HG03097 (cell line): ENCODE measurements at regions not wholly inside any gene's neighbourhood (a gene's known extent, or its start where the extent isn't known, plus 50 kb on each side); places are given as distances from the start of the nearest gene placed in this dataset.
"Not testable (repeated sequence)": the region's sequence is repeated elsewhere in the genome, so short reads cannot be mapped to it uniquely, and the experiment has no call there.

ENCODE experiments used
- ATAC-seq: cut with Tn5 transposase; IDR thresholded peaks from one replicate; pipeline ENCODE4 v1.9.1; 2021; ENCODE audit not compliant: unreplicated experiment, low FRiP score

DNA sequence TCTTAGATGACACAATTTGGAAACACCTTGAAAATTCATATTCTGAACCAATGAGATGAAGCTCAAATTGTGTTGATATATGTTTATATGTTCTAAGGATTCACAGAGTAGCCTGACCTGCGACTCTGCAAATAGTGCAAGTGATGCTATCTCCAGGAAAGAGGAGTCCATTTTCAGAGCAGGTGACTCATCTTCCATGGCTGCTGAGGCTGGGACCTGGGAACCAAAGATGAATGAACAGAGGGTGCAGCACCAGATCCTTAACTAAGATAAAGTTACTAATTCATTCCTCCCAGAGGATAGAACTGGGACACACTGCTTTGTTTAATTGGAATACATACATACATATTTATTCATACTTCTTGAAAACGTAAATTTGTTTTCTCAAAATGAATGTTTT lies 240.6 kb upstream of the SEMA3C start:
- ATAC-seq: no peak

GRCh38 chr7:81158189-81158588 lies 239.3 kb upstream of the SEMA3C start:
- no peak for ATAC-seq

DNA sequence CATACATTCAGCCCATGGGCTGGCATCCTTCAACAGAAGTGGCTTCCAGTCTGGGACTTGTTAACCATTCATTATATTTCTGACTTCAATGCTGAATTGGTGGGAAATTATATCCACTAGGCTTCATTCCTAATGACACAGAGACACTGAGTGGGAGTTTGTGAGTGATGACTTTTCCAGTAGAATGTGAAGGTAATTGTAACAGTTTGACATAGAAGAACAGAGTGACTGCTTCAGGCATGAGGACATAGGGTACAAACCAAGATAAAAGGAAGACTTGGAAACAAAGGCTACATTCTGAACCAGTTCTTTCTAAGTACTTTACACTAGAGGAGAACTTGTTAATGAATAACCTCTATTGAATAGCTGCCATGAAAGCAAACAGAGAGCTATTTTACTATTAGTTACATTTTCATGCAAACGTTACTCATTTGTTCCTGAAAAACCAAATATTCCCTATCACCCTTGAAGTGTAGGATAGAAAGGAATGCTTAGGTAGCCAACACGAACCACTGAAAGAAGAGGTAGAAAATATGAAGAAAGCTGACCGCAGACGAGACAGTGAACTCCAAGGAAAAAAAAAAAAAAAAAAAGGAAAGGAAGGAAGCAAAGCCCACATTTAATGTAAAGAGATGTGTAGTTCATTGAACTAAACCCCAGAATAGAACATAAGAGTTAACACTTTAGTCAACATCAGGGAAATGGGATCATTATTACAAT lies 237.0 kb upstream of the SEMA3C start:
- ATAC-seq: no peak

DNA sequence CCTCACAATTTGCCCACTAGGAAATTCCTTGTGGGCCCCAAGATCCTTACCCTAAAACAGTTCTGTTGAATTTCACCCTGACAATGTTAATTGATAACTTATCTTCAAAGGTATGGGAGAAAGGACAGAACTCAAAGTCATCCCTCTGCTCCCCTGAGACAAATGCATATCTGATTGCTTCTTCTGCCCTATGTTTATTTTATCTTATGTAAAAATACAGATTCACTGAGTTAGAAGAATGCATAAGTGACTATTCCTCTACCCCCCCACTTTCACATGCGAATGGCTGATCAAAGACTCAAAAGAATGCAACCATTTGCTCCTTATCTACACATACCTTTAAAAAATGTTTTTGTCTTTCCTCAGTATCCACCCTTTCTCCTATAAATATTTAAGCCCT lies 235.7 kb upstream of the SEMA3C start:
- ATAC-seq: no peak

DNA sequence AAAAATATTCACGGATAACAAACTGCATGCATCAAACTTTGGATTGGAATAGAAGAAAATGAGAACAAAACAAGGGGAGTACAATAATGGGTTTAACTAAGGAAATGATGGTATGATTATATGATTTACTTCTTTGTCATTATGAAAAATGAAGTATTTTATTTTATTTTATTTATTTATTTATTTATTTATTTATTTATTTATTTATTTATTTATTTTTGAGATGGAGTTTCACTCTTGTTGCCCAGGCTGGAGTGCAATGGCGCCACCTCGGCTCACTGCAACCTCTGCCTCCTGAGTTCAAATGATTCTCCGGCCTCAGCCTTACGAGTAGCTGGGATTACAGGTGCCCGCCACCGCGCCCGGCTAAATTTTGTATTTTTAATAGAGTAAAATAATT lies 234.1 kb upstream of the SEMA3C start:
- not testable (repeated sequence) for ATAC-seq

GRCh38 chr7:81150951-81151361 lies 232.1 kb upstream of the SEMA3C start:
- no peak for ATAC-seq

GRCh38 chr7:81143856-81144255 lies 225.0 kb upstream of the SEMA3C start:
- ATAC-seq: no peak

DNA sequence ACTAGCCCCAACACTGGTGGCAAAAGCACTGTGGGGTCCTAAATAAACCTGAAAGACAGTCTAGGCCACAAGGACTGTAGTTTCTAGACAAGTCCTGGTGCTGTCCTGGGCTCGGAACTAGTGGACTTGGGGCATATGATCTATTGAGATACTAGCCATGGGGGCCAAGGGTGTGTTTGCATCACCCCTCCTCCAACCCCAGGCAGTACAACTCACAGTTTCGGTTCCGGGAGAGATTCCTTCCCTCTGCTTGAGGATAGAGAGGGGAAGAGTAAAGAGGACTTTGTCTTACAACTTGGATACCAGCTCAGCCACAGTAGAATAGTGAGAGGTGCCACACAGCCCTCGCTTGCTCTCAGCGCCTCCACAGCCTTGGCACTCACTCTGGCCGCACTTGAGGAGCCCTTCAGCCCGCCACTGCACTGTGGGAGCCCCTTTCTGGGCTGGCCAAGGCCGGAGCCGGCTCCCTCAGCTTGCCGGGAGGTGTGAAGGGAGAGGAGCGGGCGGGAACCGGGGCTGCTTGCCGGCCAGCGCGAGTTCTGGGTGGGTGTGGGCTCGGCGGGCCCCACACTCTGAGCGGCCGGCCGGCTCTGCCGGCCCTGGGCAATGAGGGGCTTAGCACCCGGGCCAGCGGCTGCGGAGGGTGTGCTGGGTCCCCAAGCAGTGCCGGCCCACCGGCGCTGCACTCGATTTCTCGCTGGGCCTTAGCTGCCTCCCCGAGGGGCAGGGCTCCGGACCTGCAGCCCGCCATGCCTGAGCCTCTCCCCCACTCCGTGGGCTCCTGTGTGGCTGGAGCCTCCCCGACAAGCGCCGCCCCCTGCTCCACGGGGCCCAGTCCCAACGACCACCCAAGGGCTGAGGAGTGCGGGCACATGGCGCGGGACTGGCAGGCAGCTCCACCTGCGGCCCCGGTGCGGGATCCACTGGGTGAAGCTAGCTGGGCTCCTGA lies 222.7 kb upstream of the SEMA3C start:
- not testable (repeated sequence) for ATAC-seq

GRCh38 chr7:81140775-81141174 lies 221.9 kb upstream of the SEMA3C start:
- ATAC-seq: no peak

DNA sequence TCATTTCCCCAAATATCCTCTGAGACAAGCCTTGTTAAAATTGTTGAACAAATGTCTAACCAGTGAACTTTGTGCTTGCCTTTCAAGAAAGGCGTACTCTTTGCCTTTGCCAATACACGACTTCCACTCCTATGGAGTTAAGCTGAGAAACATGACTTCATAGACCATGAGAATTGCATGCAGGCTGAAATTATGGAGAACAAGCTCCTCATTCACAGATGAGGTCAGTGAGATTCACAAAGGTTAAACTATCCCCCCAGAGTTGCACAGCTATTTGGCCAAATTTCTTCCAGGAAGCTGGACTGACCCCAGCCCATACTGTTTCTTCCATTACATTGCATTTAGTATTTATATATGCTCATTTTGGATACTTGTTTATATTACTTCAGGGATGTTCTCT lies 221.4 kb upstream of the SEMA3C start:
- no peak for ATAC-seq

DNA sequence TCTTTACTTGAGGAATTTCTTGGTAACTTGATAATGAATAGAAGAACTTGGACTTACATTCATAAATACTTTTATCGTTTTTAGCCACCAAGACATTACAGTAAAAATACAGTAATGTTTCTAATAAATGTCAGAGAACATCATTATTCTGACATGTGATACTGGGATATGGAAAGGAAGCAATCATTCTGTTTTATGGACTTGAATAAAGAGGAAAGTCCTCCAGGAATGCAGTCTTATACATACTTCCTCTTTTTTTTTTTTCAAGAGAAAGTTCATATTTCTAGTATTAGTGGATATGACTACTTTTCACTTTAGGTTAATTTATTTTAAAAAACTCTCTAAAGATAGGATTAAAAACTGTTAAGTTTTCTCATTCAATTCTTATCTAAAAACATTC lies 220.0 kb upstream of the SEMA3C start:
- ATAC-seq: no peak

- no peak for ATAC-seq
These were observed 216.5 kb upstream of the SEMA3C start for GRCh38 chr7:81135324-81135723.

DNA sequence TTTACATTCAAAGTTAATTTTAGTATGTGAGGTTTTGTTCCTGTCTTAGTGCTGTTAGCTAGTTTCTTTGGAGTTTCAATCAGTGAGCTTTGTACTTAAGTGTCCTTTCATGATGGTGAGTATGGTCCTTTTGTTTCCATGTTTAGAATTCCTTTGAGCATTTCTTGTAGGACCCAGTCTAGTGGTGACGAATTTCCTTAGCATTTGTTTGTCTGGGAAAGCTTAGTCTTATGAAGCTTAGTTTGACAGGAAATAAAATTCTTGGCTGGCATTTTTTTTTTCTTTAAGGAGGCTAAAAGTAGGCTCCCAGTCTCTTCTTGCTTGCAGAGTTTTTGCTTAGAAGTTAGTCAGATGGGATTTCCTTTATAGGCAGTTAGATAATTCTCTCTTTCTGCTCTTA lies 209.2 kb upstream of the SEMA3C start:
- no peak for ATAC-seq

- no peak for ATAC-seq
These were observed 202.0 kb upstream of the SEMA3C start for GRCh38 chr7:81120803-81121202.

- no peak for ATAC-seq
These were observed 201.3 kb upstream of the SEMA3C start for GRCh38 chr7:81120111-81120510.

- no peak for ATAC-seq
These were observed 195.8 kb upstream of the SEMA3C start for GRCh38 chr7:81114633-81115032.

DNA sequence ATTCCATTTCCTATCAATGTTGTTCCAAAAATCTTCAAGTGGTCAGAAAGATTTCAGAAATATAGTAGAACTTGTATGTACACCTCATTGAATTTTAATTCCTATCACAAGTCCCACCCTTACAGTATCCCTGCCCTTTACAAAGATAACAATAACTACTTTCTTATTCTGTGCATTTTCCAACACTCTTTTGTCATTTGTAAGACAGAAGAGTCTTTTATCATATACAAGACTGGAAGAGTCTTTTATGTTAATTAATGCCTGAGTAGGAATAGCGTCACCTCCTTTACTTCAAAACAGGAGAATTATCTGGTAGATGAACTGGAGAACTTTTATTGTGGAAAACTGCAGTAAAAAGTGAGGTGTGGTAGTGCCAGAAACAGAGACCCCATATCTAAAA lies 193.9 kb upstream of the SEMA3C start:
- ATAC-seq: no peak

GRCh38 chr7:81111781-81112540 lies 193.1 kb upstream of the SEMA3C start:
- ATAC-seq: no peak

GRCh38 chr7:81111358-81111757 lies 192.5 kb upstream of the SEMA3C start:
- ATAC-seq: no peak

DNA sequence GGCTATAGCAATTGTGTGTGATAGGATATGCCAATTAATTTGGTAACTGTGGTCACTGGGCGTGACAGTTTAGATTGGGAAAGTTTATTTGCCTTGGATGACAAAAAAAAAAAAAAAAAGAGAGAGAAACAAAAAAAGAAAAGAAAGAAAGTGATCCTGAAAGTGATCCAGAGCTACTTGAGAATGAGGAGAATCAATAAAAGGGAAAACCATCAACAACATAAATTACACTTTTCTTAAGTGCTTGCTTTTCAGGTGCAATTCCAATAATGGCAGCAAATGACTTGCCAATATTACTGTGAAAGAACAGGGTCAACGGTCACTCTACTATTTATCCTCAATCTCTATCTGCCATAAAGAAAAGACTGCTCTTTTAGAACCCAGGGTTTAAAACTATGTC lies 191.8 kb upstream of the SEMA3C start:
- no peak for ATAC-seq

- ATAC-seq: no peak
These were observed 179.4 kb upstream of the SEMA3C start for GRCh38 chr7:81098213-81098612.
